ENCODE measurements at regions not wholly inside any gene's neighbourhood (a gene's known extent, or its start where the extent isn't known, plus 50 kb on each side); places are given as distances from the start of the nearest gene placed in this dataset.

- in situ Hi-C loops (cut with HindIII; ENCODE audit: low pct_unique_long_range_greater_than_20kb, low sequenced_read_pairs) = no loop called here
- no peak for DNase-seq (ENCODE audit: low read depth)
Observed at GRCh38 chrY:21370494-21370893, 140.6 kb upstream of the RBMY1B start.

DNA sequence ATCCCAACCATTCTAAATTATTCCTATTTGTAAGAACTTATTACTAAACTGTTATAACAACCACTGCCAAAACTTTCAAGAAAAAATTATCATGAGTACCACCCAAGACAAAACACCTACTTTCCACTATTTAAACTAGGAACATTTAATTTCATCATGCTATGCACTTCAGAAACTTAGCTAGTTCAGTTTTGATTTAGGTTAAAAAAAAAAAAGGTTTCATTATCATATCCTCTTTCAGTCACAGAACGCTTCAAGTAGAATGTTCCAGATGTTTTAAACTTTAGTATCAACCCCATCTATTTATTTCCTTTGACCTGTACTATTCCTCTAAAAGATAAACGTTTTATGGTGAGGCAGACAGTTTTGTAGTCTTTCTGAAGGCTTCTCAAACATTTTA lies 117.0 kb upstream of the RBMY1B start:
- no peak for DNase-seq (ENCODE audit: low read depth)
- in situ Hi-C loops (cut with HindIII; ENCODE audit: low pct_unique_long_range_greater_than_20kb, low sequenced_read_pairs) = no loop called here

GRCh38 chrY:21422221-21422620 lies 88.9 kb upstream of the RBMY1B start:
- in situ Hi-C loops (cut with HindIII; ENCODE audit: low pct_unique_long_range_greater_than_20kb, low sequenced_read_pairs) = no loop called here
- peak; percentile 50 for DNase-seq (ENCODE audit: low read depth)

DNA sequence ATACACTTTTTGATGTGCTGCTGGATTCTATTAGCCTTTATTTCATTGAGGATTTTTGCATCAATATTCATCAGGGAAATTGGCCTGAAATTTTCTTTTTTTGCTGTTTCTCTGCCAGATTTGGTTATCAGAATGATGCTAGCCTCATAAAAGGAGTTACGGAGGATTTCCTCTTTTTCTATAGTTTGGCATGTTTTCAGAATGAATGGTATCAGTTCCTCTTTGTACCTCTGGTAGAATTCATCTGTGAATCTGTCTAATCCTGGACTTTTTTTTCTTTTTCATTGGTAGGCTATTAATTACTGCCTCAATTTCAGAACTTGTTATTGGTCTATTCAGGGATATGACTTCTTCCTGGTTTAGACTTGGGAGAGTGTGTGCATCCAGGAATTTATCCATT lies 70.6 kb upstream of the RBMY1B start:
- in situ Hi-C loops (cut with HindIII; ENCODE audit: low pct_unique_long_range_greater_than_20kb, low sequenced_read_pairs) = no loop called here
- no peak for DNase-seq (ENCODE audit: low read depth)

- in situ Hi-C loops (cut with HindIII; ENCODE audit: low pct_unique_long_range_greater_than_20kb, low sequenced_read_pairs) = no loop called here
- no peak for DNase-seq (ENCODE audit: low read depth)
Observed at GRCh38 chrY:21453644-21454043, 57.5 kb upstream of the RBMY1B start.

GRCh38 chrY:21454133-21454532 lies 57.0 kb upstream of the RBMY1B start:
- in situ Hi-C loops (cut with HindIII; ENCODE audit: low pct_unique_long_range_greater_than_20kb, low sequenced_read_pairs) = no loop called here

GRCh38 chrY:21459648-21460047 lies 51.5 kb upstream of the RBMY1B start:
- in situ Hi-C loops (cut with HindIII; ENCODE audit: low pct_unique_long_range_greater_than_20kb, low sequenced_read_pairs) = no loop called here
- DNase-seq (ENCODE audit: low read depth) = no peak

More at GRCh38 chrY:21454133-21454532, 57.0 kb upstream of the RBMY1B start:
- DNase-seq (ENCODE audit: low read depth) = no peak

All from Caki2 (cell line).